Astrocyte (in vitro differentiated cells and primary cell): ENCODE measurements at regions not wholly inside any gene's neighbourhood (a gene's known extent, or its start where the extent isn't known, plus 50 kb on each side); places are given as distances from the start of the nearest gene placed in this dataset.

Experiments
- EZH2 ChIP-seq: IDR thresholded peaks from 2 replicates; pipeline ENCODE4 v1.6.1; 2012; ENCODE audit warnings: mild to moderate bottlenecking, low read length, inconsistent platforms; ENCODE audit not compliant: insufficient read depth
- TF ChIP-seq, protein P1 (sequence below): IDR thresholded peaks from 2 replicates; pipeline ENCODE4 v1.5.1; 2011; ENCODE audit warnings: low read depth, mild to moderate bottlenecking, inconsistent platforms, low read length, moderate library complexity; ENCODE audit not compliant: insufficient read depth

DNA sequence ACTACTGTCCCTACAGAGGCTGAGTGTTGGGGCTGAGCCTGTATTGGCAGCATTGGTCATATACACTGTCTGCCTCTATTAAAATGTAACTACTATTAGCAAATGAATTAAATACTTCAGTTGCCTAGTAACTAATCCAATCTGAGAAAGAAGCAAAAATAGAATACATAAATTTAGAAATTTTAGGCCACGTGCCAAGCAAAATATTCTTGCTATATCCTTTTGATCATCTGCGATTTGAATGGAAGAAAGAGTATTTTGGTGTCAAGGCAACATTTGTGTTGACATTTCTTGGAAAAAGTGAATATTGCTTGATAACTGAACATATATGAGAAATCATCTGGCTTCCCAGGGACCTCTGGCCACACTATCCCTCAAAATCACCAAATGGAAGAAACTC is 148.2 kb upstream of the TOPAZ1 start:
- TF ChIP-seq, protein P1, sequence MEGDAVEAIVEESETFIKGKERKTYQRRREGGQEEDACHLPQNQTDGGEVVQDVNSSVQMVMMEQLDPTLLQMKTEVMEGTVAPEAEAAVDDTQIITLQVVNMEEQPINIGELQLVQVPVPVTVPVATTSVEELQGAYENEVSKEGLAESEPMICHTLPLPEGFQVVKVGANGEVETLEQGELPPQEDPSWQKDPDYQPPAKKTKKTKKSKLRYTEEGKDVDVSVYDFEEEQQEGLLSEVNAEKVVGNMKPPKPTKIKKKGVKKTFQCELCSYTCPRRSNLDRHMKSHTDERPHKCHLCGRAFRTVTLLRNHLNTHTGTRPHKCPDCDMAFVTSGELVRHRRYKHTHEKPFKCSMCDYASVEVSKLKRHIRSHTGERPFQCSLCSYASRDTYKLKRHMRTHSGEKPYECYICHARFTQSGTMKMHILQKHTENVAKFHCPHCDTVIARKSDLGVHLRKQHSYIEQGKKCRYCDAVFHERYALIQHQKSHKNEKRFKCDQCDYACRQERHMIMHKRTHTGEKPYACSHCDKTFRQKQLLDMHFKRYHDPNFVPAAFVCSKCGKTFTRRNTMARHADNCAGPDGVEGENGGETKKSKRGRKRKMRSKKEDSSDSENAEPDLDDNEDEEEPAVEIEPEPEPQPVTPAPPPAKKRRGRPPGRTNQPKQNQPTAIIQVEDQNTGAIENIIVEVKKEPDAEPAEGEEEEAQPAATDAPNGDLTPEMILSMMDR: no peak
- no peak for TF ChIP-seq EZH2
